ENCODE measurements at regions not wholly inside any gene's neighbourhood (a gene's known extent, or its start where the extent isn't known, plus 50 kb on each side); places are given as distances from the start of the nearest gene placed in this dataset.

DNA sequence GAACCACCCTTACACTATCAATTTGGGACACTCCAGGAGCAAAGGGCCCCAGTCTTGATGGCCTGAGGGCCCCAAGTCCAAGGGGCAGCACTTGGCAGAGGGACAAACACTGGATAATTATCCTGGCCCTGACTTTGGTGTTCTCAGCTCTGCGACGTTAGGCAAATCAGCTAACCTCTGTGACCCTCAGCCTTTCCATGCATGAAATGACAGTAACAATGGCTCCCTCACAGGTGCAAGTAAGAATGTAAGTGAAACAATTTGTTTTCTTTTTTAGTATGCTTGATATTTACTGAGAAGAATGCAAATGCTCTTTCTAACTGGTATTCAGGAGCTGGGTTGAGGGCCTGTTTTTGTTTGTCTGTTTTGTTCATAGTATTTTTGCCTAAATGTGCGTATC, 61.6 kb upstream of the PRDX6 start:
- TF ChIP-seq POLR2A (IDR thresholded peaks at IDR 0.05; ENCODE audit: low read depth) (no peak), CTCF (IDR thresholded peaks at IDR 0.05) (no peak), EP300 (IDR thresholded peaks at IDR 0.05) (no peak), POLR2AphosphoS5 (IDR thresholded peaks at IDR 0.05) (no peak)
